Thyroid gland (tissue), 4 donors: ENCODE measurements at regions not wholly inside any gene's neighbourhood (a gene's known extent, or its start where the extent isn't known, plus 50 kb on each side); places are given as distances from the start of the nearest gene placed in this dataset.

Experiments used
- POLR2A ChIP-seq, 2 donors: fragments of 450-650 bp; IDR thresholded peaks; one replicate each; pipeline ENCODE4 v1.6.1; 2017; ENCODE audit warnings: antibody characterized with exemption in 2 of 2, mild to moderate bottlenecking in 2 of 2, moderate library complexity in 1 of 2
- TF ChIP-seq, protein P1 (sequence below), 6 experiments: fragments of 200-600 bp in 3 of 6; fragments of 450-650 bp in 3 of 6; sonication (generic) in 3 of 6; IDR thresholded peaks; one replicate each; pipeline ENCODE4 v1.5.1; 2016 to 2019; ENCODE audit warnings: antibody characterized with exemption in 6 of 6, mild to moderate bottlenecking in 2 of 6, inconsistent platforms in 1 of 6, moderate library complexity in 1 of 6

- TF ChIP-seq, protein P1, sequence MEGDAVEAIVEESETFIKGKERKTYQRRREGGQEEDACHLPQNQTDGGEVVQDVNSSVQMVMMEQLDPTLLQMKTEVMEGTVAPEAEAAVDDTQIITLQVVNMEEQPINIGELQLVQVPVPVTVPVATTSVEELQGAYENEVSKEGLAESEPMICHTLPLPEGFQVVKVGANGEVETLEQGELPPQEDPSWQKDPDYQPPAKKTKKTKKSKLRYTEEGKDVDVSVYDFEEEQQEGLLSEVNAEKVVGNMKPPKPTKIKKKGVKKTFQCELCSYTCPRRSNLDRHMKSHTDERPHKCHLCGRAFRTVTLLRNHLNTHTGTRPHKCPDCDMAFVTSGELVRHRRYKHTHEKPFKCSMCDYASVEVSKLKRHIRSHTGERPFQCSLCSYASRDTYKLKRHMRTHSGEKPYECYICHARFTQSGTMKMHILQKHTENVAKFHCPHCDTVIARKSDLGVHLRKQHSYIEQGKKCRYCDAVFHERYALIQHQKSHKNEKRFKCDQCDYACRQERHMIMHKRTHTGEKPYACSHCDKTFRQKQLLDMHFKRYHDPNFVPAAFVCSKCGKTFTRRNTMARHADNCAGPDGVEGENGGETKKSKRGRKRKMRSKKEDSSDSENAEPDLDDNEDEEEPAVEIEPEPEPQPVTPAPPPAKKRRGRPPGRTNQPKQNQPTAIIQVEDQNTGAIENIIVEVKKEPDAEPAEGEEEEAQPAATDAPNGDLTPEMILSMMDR (IDR thresholded peaks at IDR 0.05) = no peak
- no peak for TF ChIP-seq POLR2A (IDR thresholded peaks at IDR 0.05)
These were observed 101.7 kb upstream of the SOD3 start for GRCh38 chr4:24693636-24694035.
